Hematopoietic multipotent progenitor cell (in vitro differentiated cells): ENCODE measurements at regions not wholly inside any gene's neighbourhood (a gene's known extent, or its start where the extent isn't known, plus 50 kb on each side); places are given as distances from the start of the nearest gene placed in this dataset.
"Not testable (repeated sequence)": the region's sequence is repeated elsewhere in the genome, so short reads cannot be mapped to it uniquely, and the experiment has no call there.

Experiments used
- DNase-seq, 3 donors: peaks; one replicate each; pipeline ENCODE4 v3.0.0-alpha.2; 2011 to 2015; ENCODE audit warnings: low read depth in 2 of 3, low spot score in 2 of 3

- DNase-seq, result not testable (repeated sequence)
Observed at GRCh38 chr1:24268555-24268954, 50.6 kb upstream of the GRHL3 start.

- no peak for DNase-seq
Observed at GRCh38 chr1:24266998-24267397, 52.2 kb upstream of the GRHL3 start.

- DNase-seq, result no peak
Observed at GRCh38 chr1:24266398-24266941, 52.7 kb upstream of the GRHL3 start.

GRCh38 chr1:24263746-24264145 is 55.4 kb upstream of the GRHL3 start:
- no peak for DNase-seq

- no peak for DNase-seq
Observed at GRCh38 chr1:24263211-24263610, 55.9 kb upstream of the GRHL3 start.

- DNase-seq, result no peak
Observed at GRCh38 chr1:24261977-24262376, 57.2 kb upstream of the GRHL3 start.

GRCh38 chr1:24258735-24259424 is 60.3 kb upstream of the GRHL3 start:
- no peak for DNase-seq

GRCh38 chr1:24257373-24257772 is 61.8 kb upstream of the GRHL3 start:
- no peak for DNase-seq

- no peak for DNase-seq
Observed at GRCh38 chr1:24256687-24257086, 62.5 kb upstream of the GRHL3 start.

- no peak for DNase-seq
Observed at GRCh38 chr1:24255226-24255625, 63.9 kb upstream of the GRHL3 start.

- DNase-seq, result no peak
Observed at GRCh38 chr1:24254783-24255182, 64.4 kb upstream of the GRHL3 start.

- DNase-seq, result no peak
Observed at GRCh38 chr1:24253571-24253970, 65.6 kb upstream of the GRHL3 start.

GRCh38 chr1:24252185-24252780 is 65.2 kb upstream of the IFNLR1 start:
- no peak for DNase-seq

GRCh38 chr1:24251501-24251900 is 64.4 kb upstream of the IFNLR1 start:
- DNase-seq, result no peak

GRCh38 chr1:24250791-24251190 is 63.7 kb upstream of the IFNLR1 start:
- no peak for DNase-seq

- no peak for DNase-seq
Observed at GRCh38 chr1:24250224-24250623, 63.1 kb upstream of the IFNLR1 start.

- peak in 2 of 3 donors; percentile 6 to 7 for DNase-seq
Observed at GRCh38 chr1:24248859-24249258, 61.8 kb upstream of the IFNLR1 start.

- not testable (repeated sequence) for DNase-seq
Observed at GRCh38 chr1:24247337-24247736, 60.2 kb upstream of the IFNLR1 start.

- no peak for DNase-seq
Observed at GRCh38 chr1:24244519-24245268, 57.6 kb upstream of the IFNLR1 start.

GRCh38 chr1:24237750-24238395 is 50.8 kb upstream of the IFNLR1 start:
- DNase-seq, result no peak

GRCh38 chr1:24236789-24237371 is 49.8 kb upstream of the IFNLR1 start:
- DNase-seq, result no peak
